Astrocyte of the spinal cord (primary cell): ENCODE measurements at regions not wholly inside any gene's neighbourhood (a gene's known extent, or its start where the extent isn't known, plus 50 kb on each side); places are given as distances from the start of the nearest gene placed in this dataset.

ENCODE experiments used
- DNase-seq: peaks from one replicate; pipeline ENCODE4 v3.0.0; 2011; ENCODE audit warnings: low read depth, low spot score
- H3K4me3 ChIP-seq: 2 replicates; pipeline ENCODE4 v1.5.1; 2011; ENCODE audit warnings: low read depth, mild to moderate bottlenecking, low read length, moderate library complexity
- in situ Hi-C: cut with HindIII; loops from 2 replicates; pipeline ENCODE4 v1.10.0; 2017; ENCODE audit warnings: low sequenced_read_pairs
- TF ChIP-seq, protein P1 (sequence below): IDR thresholded peaks from 2 replicates; pipeline ENCODE4 v1.5.1; 2012; ENCODE audit warnings: low read depth, mild to moderate bottlenecking, low read length, inconsistent platforms

DNA sequence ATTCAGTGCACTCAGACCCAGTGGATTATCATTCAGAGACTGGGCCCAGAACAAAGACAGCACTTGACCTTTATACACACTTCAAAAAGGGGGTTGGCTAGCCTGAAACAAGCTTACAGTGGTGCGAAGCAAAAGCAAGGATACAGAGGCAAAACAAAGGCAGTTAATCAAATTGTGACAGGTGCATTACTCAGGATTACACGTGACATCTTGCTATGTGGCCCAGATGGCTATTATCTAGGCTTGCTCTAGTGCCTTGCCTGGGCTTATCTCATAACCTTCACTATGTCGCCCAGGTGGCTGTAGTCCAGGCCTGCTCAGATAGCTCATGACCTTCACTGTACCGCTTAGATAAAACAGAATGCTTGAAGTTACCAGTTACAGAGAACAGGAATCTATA lies 1092.1 kb upstream of the PRKX start:
- no peak overlapping the region for H3K4me3 ChIP-seq
- TF ChIP-seq, protein P1, sequence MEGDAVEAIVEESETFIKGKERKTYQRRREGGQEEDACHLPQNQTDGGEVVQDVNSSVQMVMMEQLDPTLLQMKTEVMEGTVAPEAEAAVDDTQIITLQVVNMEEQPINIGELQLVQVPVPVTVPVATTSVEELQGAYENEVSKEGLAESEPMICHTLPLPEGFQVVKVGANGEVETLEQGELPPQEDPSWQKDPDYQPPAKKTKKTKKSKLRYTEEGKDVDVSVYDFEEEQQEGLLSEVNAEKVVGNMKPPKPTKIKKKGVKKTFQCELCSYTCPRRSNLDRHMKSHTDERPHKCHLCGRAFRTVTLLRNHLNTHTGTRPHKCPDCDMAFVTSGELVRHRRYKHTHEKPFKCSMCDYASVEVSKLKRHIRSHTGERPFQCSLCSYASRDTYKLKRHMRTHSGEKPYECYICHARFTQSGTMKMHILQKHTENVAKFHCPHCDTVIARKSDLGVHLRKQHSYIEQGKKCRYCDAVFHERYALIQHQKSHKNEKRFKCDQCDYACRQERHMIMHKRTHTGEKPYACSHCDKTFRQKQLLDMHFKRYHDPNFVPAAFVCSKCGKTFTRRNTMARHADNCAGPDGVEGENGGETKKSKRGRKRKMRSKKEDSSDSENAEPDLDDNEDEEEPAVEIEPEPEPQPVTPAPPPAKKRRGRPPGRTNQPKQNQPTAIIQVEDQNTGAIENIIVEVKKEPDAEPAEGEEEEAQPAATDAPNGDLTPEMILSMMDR, result no peak
- no peak for DNase-seq
- in situ Hi-C loops, result no loop called here

DNA sequence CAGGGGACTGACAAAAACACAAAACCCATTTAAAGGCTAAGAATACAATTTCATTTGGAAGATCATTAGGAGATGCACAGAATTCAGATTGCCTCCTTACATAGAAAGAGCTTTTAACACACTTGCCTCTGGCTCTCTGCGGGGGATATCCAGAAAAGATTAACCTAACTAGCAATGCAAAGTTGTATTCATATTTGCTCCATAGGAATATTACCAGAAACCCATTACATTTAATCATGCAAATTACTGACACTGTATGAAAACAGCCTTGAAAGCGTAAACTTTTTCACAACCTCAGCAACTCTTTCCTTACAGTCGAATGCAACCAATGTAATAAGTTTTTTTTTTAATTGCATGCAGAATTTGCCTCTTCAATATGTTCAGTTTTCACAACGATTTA lies 1087.3 kb upstream of the PRKX start:
- no peak overlapping the region for H3K4me3 ChIP-seq
- in situ Hi-C loops, result no loop called here
- DNase-seq, result no peak
- TF ChIP-seq, protein P1, result no peak

DNA sequence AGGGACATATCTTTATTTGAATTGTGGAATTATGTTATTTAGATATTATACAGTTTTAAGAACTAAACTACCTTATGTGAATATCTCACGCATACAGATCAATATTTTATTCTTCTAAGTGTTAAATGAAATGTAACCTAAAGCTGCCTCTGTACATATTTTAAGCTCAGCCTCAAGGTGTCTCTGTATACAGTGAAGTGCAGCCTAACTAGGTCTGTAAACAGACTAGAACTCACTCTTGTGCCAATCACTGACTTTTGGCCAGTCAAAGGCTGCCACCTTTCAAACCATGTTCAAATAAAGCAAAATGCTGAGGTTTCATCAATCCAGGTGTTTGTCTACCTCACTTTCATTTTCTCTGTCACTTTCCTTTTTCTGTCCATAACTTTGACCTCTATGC lies 1074.5 kb upstream of the PRKX start:
- no peak for DNase-seq
- TF ChIP-seq, protein P1, result no peak
- H3K4me3 ChIP-seq, result no peak overlapping the region
- in situ Hi-C loops, result no loop called here

DNA sequence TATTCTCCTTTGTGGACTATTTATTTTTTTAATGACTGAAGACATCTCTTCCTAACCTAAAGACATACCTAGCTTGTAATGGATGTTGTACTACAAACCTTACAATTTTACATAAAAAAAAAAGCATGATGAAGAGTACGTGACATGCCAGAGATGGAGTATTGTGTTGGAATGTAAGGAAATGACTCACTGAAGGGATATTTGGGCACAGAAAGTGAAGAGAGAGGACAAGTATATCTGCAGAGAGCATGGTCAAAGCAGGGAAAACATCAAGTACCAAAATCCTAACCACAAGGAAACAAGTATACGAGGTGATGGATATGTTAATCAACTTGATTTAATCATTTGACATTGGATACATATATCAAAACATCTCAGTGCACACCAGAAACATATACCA lies 1051.4 kb upstream of the PRKX start:
- in situ Hi-C loops, result no loop called here
- TF ChIP-seq, protein P1, result no peak
- peak; percentile 7 for DNase-seq
- H3K4me3 ChIP-seq, result no peak overlapping the region

DNA sequence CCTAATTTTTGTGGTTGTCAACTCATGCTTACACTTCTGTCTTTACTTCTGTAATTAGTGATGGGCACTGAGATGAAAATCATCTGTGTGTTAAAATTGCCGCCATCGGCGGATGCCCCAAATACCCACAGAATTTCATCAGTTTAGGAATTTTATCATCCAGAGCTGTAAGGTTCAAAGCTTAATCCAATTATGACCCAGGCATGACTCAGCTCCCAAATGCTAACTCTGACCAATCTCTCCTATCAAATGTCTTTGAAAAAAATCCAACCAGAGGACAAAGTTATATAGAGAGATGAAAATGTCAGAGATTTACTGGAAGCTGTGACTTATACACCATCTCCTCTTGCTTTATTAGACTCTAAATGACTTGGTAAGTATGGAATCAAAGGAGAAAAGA lies 1048.7 kb upstream of the PRKX start:
- DNase-seq, result no peak
- no peak overlapping the region for H3K4me3 ChIP-seq
- in situ Hi-C loops, result no loop called here
- TF ChIP-seq, protein P1, result no peak

DNA sequence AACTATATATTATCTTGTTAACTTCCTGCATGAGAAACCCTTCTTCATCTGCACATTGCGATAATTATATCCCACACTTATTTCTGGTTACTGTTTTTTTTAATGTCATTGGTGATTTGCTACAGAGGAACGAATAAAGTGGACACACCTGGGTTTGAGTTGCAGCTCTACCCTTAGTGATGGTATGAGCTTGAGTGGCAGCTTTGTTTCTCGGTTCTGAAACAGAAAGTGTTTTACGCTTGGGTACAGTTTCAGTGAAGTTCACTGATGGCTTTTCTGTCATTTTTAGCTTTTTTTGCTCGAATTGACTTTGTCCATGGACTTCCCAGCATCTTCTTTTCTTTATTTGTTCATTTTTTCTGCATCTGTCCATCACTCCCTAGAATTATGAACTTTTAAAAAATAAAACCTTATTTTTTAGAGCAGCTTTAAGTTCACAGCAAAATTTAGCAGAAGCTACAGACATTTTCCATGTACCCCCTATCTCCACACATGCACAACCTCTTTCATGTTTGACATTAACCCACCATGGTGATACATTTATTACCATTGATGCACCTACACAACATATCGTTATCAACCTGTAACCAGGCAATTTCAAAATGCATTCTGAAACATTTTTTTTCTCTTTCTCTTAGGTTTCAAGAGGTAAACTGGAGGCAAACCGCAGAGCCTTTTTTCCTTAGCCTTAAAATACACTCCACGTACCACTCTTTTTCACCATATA lies 1041.6 kb upstream of the PRKX start:
- H3K4me3 ChIP-seq, result no peak overlapping the region
- TF ChIP-seq, protein P1, result no peak
- in situ Hi-C loops, result no loop called here
- no peak for DNase-seq
